ENCODE measurements at regions not wholly inside any gene's neighbourhood (a gene's known extent, or its start where the extent isn't known, plus 50 kb on each side); places are given as distances from the start of the nearest gene placed in this dataset.

- no peak for TF ChIP-seq TAF1 (IDR thresholded peaks at IDR 0.05; ENCODE audit: low read depth)
- TF ChIP-seq, protein P1, sequence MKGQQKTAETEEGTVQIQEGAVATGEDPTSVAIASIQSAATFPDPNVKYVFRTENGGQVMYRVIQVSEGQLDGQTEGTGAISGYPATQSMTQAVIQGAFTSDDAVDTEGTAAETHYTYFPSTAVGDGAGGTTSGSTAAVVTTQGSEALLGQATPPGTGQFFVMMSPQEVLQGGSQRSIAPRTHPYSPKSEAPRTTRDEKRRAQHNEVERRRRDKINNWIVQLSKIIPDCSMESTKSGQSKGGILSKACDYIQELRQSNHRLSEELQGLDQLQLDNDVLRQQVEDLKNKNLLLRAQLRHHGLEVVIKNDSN (IDR thresholded peaks at IDR 0.05) = no peak
- TF ChIP-seq MAX (IDR thresholded peaks at IDR 0.05) = no peak
- no peak for TF ChIP-seq YY1 (IDR thresholded peaks at IDR 0.05; ENCODE audit: low read depth)
- no peak for TF ChIP-seq EGR1 (IDR thresholded peaks at IDR 0.05)
- no peak for TF ChIP-seq NFIC (IDR thresholded peaks at IDR 0.05)
- no peak for TF ChIP-seq TEAD4 (IDR thresholded peaks at IDR 0.05)
- TF ChIP-seq, protein P2, sequence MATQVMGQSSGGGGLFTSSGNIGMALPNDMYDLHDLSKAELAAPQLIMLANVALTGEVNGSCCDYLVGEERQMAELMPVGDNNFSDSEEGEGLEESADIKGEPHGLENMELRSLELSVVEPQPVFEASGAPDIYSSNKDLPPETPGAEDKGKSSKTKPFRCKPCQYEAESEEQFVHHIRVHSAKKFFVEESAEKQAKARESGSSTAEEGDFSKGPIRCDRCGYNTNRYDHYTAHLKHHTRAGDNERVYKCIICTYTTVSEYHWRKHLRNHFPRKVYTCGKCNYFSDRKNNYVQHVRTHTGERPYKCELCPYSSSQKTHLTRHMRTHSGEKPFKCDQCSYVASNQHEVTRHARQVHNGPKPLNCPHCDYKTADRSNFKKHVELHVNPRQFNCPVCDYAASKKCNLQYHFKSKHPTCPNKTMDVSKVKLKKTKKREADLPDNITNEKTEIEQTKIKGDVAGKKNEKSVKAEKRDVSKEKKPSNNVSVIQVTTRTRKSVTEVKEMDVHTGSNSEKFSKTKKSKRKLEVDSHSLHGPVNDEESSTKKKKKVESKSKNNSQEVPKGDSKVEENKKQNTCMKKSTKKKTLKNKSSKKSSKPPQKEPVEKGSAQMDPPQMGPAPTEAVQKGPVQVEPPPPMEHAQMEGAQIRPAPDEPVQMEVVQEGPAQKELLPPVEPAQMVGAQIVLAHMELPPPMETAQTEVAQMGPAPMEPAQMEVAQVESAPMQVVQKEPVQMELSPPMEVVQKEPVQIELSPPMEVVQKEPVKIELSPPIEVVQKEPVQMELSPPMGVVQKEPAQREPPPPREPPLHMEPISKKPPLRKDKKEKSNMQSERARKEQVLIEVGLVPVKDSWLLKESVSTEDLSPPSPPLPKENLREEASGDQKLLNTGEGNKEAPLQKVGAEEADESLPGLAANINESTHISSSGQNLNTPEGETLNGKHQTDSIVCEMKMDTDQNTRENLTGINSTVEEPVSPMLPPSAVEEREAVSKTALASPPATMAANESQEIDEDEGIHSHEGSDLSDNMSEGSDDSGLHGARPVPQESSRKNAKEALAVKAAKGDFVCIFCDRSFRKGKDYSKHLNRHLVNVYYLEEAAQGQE (IDR thresholded peaks at IDR 0.05; ENCODE audit: low read depth) = no peak
Measured at GRCh38 chr16:86191663-86192062, 292.7 kb downstream of the IRF8 start.

DNA sequence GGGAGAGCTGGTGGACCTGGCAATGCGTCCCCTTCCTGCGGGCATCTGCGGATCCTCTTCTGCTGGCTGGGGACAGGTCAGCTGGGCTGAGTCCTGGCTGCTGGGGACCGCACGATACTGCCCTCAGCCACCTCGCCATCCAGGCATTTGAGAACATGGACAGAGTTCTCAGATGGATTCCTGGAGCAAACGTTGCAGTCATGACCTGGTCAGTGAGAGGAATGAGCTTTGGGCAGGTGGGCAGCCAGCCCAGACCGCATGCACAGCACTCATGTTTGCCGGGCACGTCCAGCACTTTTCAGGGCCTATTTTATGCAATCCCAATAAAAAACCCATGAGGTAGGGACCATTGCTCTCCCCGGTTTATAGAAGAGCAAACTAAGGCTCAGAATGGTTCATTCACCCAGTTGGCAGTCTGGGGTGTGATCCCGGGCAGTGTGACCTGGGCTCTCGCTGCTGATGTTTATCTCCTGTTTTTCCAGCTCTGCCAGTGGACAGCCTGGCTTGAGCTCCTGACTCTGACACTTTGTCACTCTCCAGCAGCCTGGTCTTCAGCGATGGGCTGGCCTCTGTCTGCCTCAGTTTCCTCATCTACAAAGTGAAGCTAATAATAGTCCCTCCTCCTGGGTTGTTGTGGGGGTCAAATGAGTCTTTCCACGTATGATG lies 294.7 kb downstream of the IRF8 start:
- no peak for TF ChIP-seq TEAD4 (IDR thresholded peaks at IDR 0.05)
- no peak for TF ChIP-seq TAF1 (IDR thresholded peaks at IDR 0.05; ENCODE audit: low read depth)
- no peak for TF ChIP-seq TCF12 (IDR thresholded peaks at IDR 0.05; ENCODE audit: low read depth)
- TF ChIP-seq NFIC (IDR thresholded peaks at IDR 0.05) = no peak
- TF ChIP-seq ZBTB7A (IDR thresholded peaks at IDR 0.05; ENCODE audit: low read depth) = no peak
- TF ChIP-seq RAD21 (IDR thresholded peaks at IDR 0.05; ENCODE audit: low read depth) = no peak
- no peak for TF ChIP-seq YY1 (IDR thresholded peaks at IDR 0.05; ENCODE audit: low read depth)
- TF ChIP-seq CREB1 (IDR thresholded peaks at IDR 0.05; ENCODE audit: low read depth) = no peak
- TF ChIP-seq, protein P2 (IDR thresholded peaks at IDR 0.05; ENCODE audit: low read depth) = no peak
- TF ChIP-seq MAX (IDR thresholded peaks at IDR 0.05) = no peak
- TF ChIP-seq, protein P1 (IDR thresholded peaks at IDR 0.05) = no peak
- TF ChIP-seq EP300 (IDR thresholded peaks at IDR 0.05; ENCODE audit: borderline replicate concordance) = no peak
- TF ChIP-seq EGR1 (IDR thresholded peaks at IDR 0.05) = no peak
- no peak for TF ChIP-seq FOXM1 (IDR thresholded peaks at IDR 0.05; ENCODE audit: borderline replicate concordance, low read depth)
- no peak for TF ChIP-seq CEBPB (IDR thresholded peaks at IDR 0.05)

GRCh38 chr16:86195863-86196630 lies 297.1 kb downstream of the IRF8 start:
- TF ChIP-seq MAX (IDR thresholded peaks at IDR 0.05) (no peak), NFIC (IDR thresholded peaks at IDR 0.05) (no peak), TCF12 (IDR thresholded peaks at IDR 0.05; ENCODE audit: low read depth) (no peak), ZBTB7A (IDR thresholded peaks at IDR 0.05; ENCODE audit: low read depth) (no peak), RAD21 (IDR thresholded peaks at IDR 0.05; ENCODE audit: low read depth) (no peak), TAF1 (IDR thresholded peaks at IDR 0.05; ENCODE audit: low read depth) (no peak), YY1 (IDR thresholded peaks at IDR 0.05; ENCODE audit: low read depth) (no peak), EP300 (IDR thresholded peaks at IDR 0.05; ENCODE audit: borderline replicate concordance) (no peak), FOXM1 (IDR thresholded peaks at IDR 0.05; ENCODE audit: borderline replicate concordance, low read depth) (no peak), CREB1 (IDR thresholded peaks at IDR 0.05; ENCODE audit: low read depth) (no peak), EGR1 (IDR thresholded peaks at IDR 0.05) (no peak), CEBPB (IDR thresholded peaks at IDR 0.05) (no peak), TEAD4 (IDR thresholded peaks at IDR 0.05) (no peak)
- TF ChIP-seq, protein P1 (IDR thresholded peaks at IDR 0.05) = no peak
- TF ChIP-seq, protein P2 (IDR thresholded peaks at IDR 0.05; ENCODE audit: low read depth) = no peak

Data from Ishikawa (cell line).